ENCODE measurements at regions not wholly inside any gene's neighbourhood (a gene's known extent, or its start where the extent isn't known, plus 50 kb on each side); places are given as distances from the start of the nearest gene placed in this dataset.

DNA sequence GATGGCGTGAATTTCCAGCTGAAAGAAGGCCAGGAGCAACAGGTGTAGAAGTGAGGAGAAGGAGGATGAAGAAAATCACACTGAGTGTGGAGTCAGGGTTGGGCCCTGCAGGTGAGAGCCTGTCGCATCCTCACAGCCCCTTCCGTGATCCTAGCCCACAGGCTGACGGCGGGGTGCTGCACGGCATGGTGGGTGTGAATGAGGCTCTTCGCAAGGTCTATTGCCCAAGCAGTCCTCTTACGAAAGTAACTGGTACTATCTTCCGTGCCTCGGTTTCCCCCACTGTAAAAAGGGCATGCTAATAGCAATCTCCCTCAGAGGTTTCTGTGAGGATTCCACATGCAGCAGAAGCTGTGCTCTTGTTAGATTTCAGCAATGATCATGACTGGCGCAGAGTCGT lies 129.9 kb upstream of the TNS3 start:
- H3K4me3 ChIP-seq (replicated peaks in 1 of 3) = no peak overlapping the region
- H3K27ac ChIP-seq = no peak overlapping the region
- intact Hi-C loops (cut with DNase I) = no loop called here
- H3K9me3 ChIP-seq = no peaks in the 10 kb centered on the region
- TF ChIP-seq POLR2A (IDR thresholded peaks at IDR 0.05) = no peak
- TF ChIP-seq, protein P1, sequence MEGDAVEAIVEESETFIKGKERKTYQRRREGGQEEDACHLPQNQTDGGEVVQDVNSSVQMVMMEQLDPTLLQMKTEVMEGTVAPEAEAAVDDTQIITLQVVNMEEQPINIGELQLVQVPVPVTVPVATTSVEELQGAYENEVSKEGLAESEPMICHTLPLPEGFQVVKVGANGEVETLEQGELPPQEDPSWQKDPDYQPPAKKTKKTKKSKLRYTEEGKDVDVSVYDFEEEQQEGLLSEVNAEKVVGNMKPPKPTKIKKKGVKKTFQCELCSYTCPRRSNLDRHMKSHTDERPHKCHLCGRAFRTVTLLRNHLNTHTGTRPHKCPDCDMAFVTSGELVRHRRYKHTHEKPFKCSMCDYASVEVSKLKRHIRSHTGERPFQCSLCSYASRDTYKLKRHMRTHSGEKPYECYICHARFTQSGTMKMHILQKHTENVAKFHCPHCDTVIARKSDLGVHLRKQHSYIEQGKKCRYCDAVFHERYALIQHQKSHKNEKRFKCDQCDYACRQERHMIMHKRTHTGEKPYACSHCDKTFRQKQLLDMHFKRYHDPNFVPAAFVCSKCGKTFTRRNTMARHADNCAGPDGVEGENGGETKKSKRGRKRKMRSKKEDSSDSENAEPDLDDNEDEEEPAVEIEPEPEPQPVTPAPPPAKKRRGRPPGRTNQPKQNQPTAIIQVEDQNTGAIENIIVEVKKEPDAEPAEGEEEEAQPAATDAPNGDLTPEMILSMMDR (IDR thresholded peaks at IDR 0.05) = no peak
- DNase-seq = no peak
- no peaks in the 10 kb centered on the region for H3K27me3 ChIP-seq
- no peaks in the 10 kb centered on the region for H3K36me3 ChIP-seq
- WGBS, 2 donors = 93 to 94% methylated on average over 12 of the region's 12 CpGs
- peaks cover 0 to 7% of the 10 kb centered on the region in 2 donors for H3K4me1 ChIP-seq

- intact Hi-C loops (cut with DNase I) = no loop called here
- H3K4me1 ChIP-seq = peaks cover 0 to 7% of the 10 kb centered on the region in 2 donors
- no peak for DNase-seq
- H3K4me3 ChIP-seq (replicated peaks in 1 of 3) = no peak overlapping the region
- no peaks in the 10 kb centered on the region for H3K27me3 ChIP-seq
- 86 to 88% methylated on average over 15 of the region's 15 CpGs for WGBS, 2 donors
- H3K27ac ChIP-seq = no peak overlapping the region
- no peak for TF ChIP-seq POLR2A (IDR thresholded peaks at IDR 0.05)
- TF ChIP-seq, protein P1 (IDR thresholded peaks at IDR 0.05) = no peak
- H3K9me3 ChIP-seq = no peaks in the 10 kb centered on the region
- H3K36me3 ChIP-seq = no peaks in the 10 kb centered on the region
Observed at GRCh38 chr7:47710201-47710935, 128.5 kb upstream of the TNS3 start.

DNA sequence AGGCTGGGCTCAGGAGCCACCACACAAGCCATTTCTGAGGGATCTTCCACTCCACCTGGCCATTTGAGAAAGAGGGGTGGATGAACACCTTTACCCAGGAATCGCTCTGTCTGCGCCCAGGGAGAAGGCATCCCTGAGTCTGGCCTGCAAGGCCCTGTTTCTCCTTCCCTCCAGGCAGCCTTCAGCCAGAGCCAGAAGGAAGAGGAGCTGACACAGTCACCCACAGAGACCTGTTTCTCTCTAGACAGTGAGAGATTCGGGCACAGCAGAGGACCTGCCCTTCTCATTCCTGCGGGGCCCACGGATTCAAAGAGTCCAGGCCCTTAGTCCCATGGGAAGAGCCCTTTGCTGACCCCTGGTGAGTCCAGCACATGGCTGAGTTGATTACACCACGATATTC lies 127.5 kb upstream of the TNS3 start:
- intact Hi-C loops (cut with DNase I) = no loop called here
- no peak overlapping the region for H3K27ac ChIP-seq
- peaks cover 0 to 7% of the 10 kb centered on the region in 2 donors for H3K4me1 ChIP-seq
- H3K4me3 ChIP-seq (replicated peaks in 1 of 3) = no peak overlapping the region
- no peaks in the 10 kb centered on the region for H3K27me3 ChIP-seq
- H3K36me3 ChIP-seq = no peaks in the 10 kb centered on the region
- 88 to 98% methylated on average over 6 of the region's 6 CpGs for WGBS, 2 donors
- DNase-seq = no peak
- H3K9me3 ChIP-seq = no peaks in the 10 kb centered on the region
- no peak for TF ChIP-seq POLR2A (IDR thresholded peaks at IDR 0.05)
- TF ChIP-seq, protein P1 (IDR thresholded peaks at IDR 0.05) = no peak

DNA sequence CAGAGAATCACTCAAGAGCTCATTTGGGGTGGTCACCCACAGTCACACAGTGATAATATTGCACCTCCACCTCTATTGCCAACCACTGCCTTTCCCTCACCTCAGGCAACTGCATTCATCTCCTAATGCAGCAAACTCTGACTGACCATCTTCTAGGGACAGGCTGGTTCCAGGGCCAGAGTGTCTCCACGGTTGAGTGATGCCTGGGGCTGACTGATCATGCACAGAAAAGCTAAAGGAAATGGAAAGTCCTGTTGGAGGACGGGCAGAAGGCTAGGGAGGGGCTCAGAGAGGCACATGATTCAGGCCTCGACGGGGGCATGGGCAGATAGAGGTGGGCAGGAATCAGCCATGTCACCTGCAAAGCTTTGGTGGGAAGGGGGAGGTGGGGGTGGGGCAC lies 127.1 kb upstream of the TNS3 start:
- no peak overlapping the region for H3K4me3 ChIP-seq (replicated peaks in 1 of 3)
- TF ChIP-seq POLR2A (IDR thresholded peaks at IDR 0.05) = no peak
- TF ChIP-seq, protein P1 (IDR thresholded peaks at IDR 0.05) = no peak
- peak in 1 of 2 donors; percentile 21 for DNase-seq
- WGBS, 2 donors = 54 to 64% methylated on average over 4 of the region's 4 CpGs
- H3K27me3 ChIP-seq = no peaks in the 10 kb centered on the region
- H3K9me3 ChIP-seq = no peaks in the 10 kb centered on the region
- H3K4me1 ChIP-seq = peaks cover 0 to 7% of the 10 kb centered on the region in 2 donors
- no peak overlapping the region for H3K27ac ChIP-seq
- H3K36me3 ChIP-seq = no peaks in the 10 kb centered on the region
- intact Hi-C loops (cut with DNase I) = no loop called here

DNA sequence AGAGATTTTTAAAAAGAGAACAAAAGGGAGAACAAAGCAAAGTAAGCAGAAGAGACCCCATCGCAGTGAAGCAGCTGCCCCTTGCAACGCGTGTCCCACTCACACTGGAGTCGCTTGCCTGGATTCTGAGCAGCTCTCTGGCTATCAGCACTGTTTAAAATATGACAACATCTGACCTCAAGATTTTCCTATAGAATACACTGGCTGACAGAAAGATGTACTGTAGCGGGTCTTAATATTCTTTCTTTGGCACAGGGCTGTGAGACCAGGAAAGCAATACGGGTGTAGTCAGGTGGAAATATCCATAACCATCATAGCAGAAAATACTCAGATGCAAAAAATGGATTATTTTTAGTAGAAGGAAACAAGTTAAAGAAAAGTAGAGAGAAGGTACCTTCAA lies 125.7 kb upstream of the TNS3 start:
- intact Hi-C loops (cut with DNase I) = no loop called here
- peaks cover 0 to 7% of the 10 kb centered on the region in 2 donors for H3K4me1 ChIP-seq
- no peak overlapping the region for H3K4me3 ChIP-seq (replicated peaks in 1 of 3)
- no peak overlapping the region for H3K27ac ChIP-seq
- no peaks in the 10 kb centered on the region for H3K36me3 ChIP-seq
- 87 to 97% methylated on average over 6 of the region's 6 CpGs for WGBS, 2 donors
- no peaks in the 10 kb centered on the region for H3K9me3 ChIP-seq
- no peaks in the 10 kb centered on the region for H3K27me3 ChIP-seq
- no peak for DNase-seq
- TF ChIP-seq, protein P1 (IDR thresholded peaks at IDR 0.05) = no peak
- no peak for TF ChIP-seq POLR2A (IDR thresholded peaks at IDR 0.05)
